Loucy (cell line): ENCODE measurements at regions not wholly inside any gene's neighbourhood (a gene's known extent, or its start where the extent isn't known, plus 50 kb on each side); places are given as distances from the start of the nearest gene placed in this dataset.

Experiments used
- H2AFZ ChIP-seq: fragments of 200-600 bp; sonication (generic); 2 replicates; pipeline ENCODE4 v1.6.0; 2016; ENCODE audit warnings: antibody characterized with exemption, mild to moderate bottlenecking, low read length, moderate library complexity
- H3F3A ChIP-seq: fragments of 200-600 bp; 2 replicates; pipeline ENCODE4 v1.6.0; 2016; ENCODE audit warnings: antibody characterized with exemption, low read depth, mild to moderate bottlenecking
- H3K27me3 ChIP-seq: fragments of 200-600 bp; sonication (generic); 2 replicates; pipeline ENCODE4 v1.6.1; 2014; ENCODE audit warnings: low read length, mild to moderate bottlenecking; ENCODE audit not compliant: insufficient read depth, poor library complexity, severe bottlenecking
- H3K36me3 ChIP-seq: fragments of 200-600 bp; sonication (generic); 2 replicates; pipeline ENCODE4 v1.6.1; 2016; ENCODE audit warnings: low read length; ENCODE audit not compliant: insufficient read depth
- H3K4me1 ChIP-seq: fragments of 200-600 bp; sonication (generic); 2 replicates; pipeline ENCODE4 v1.5.1; 2014; ENCODE audit warnings: low read length, mild to moderate bottlenecking; ENCODE audit not compliant: insufficient read depth, poor library complexity, severe bottlenecking
- H3K4me2 ChIP-seq: fragments of 200-600 bp; sonication (generic); 2 replicates; pipeline ENCODE4 v1.6.0; 2014; ENCODE audit warnings: antibody characterized with exemption, low read length, low read depth, mild to moderate bottlenecking; ENCODE audit not compliant: poor library complexity, severe bottlenecking
- H3K4me3 ChIP-seq: fragments of 200-600 bp; sonication (generic); 2 replicates; pipeline ENCODE4 v1.5.1; 2014; ENCODE audit warnings: low read length, mild to moderate bottlenecking, mixed read lengths; ENCODE audit not compliant: poor library complexity, severe bottlenecking
- H3K79me2 ChIP-seq: fragments of 200-600 bp; sonication (generic); 2 replicates; pipeline ENCODE4 v1.6.1; 2014; ENCODE audit warnings: low read length; ENCODE audit not compliant: insufficient read depth
- H3K9ac ChIP-seq: fragments of 200-600 bp; sonication (generic); 2 replicates; pipeline ENCODE4 v1.6.0; 2014; ENCODE audit warnings: mild to moderate bottlenecking, low read depth, low read length, moderate library complexity; ENCODE audit not compliant: poor library complexity, severe bottlenecking
- H3K9me2 ChIP-seq: fragments of 200-600 bp; sonication (generic); replicated peaks from 2 replicates; pipeline ENCODE4 v1.6.1; 2016; ENCODE audit warnings: low read depth, low read length, mixed read lengths
- H3K9me3 ChIP-seq: fragments of 200-600 bp; sonication (generic); 2 replicates; pipeline ENCODE4 v1.6.1; 2014; ENCODE audit warnings: mild to moderate bottlenecking, antibody characterized with exemption, low read length, low read depth; ENCODE audit not compliant: insufficient read depth
- H4K20me1 ChIP-seq: fragments of 200-600 bp; sonication (generic); 2 replicates; pipeline ENCODE4 v1.6.0; 2014; ENCODE audit warnings: antibody characterized with exemption, low read length, mild to moderate bottlenecking; ENCODE audit not compliant: insufficient read depth, poor library complexity, severe bottlenecking
- CTCF ChIP-seq: fragments of 200-600 bp; sonication (generic); conservative IDR thresholded peaks from 2 replicates; pipeline ENCODE4 v1.5.1; 2014; ENCODE audit warnings: mild to moderate bottlenecking, antibody characterized with exemption, low read length
- EZH2phosphoT487 ChIP-seq: fragments of 200-600 bp; IDR thresholded peaks from 2 replicates; pipeline ENCODE4 v1.6.1; 2018; ENCODE audit warnings: antibody characterized with exemption, mild to moderate bottlenecking, moderate library complexity, borderline replicate concordance

DNA sequence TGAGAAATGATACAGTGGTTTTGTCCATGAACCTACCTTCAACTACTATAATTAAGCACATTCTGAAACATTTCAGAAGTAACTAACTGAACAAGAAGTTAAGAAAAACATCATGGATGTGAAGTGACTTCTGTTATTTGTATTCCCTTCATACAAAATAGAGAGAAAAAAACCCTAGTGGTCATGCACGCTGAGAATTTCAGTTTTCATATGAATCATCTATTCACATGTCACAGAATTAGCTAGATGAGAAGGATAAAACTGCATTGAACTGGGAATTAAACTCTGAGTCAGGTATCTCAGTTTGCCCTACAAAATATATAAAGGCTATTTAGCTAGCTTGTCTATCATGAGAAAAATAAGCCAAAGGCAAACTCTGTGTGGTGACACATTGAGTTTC is 451.8 kb upstream of the FTMT start:
- no peaks in the 10 kb centered on the region for H3K36me3 ChIP-seq
- H4K20me1 ChIP-seq: no peaks in the 10 kb centered on the region
- no peak overlapping the region for H3K9ac ChIP-seq
- H3K27me3 ChIP-seq: no peaks in the 10 kb centered on the region
- no peaks in the 10 kb centered on the region for H3K79me2 ChIP-seq
- no peaks in the 10 kb centered on the region for H3K9me2 ChIP-seq
- H3K4me2 ChIP-seq: no peak overlapping the region
- no peak overlapping the region for H2AFZ ChIP-seq
- H3K4me3 ChIP-seq: no peak overlapping the region
- TF ChIP-seq EZH2phosphoT487 (no peak), CTCF (no peak)
- H3K9me3 ChIP-seq: no peaks in the 10 kb centered on the region
- H3F3A ChIP-seq: no peaks in the 10 kb centered on the region
- no peaks in the 10 kb centered on the region for H3K4me1 ChIP-seq

GRCh38 chr5:121408778-121409177 is 442.9 kb upstream of the FTMT start:
- no peaks in the 10 kb centered on the region for H3F3A ChIP-seq
- no peaks in the 10 kb centered on the region for H3K9me3 ChIP-seq
- H3K36me3 ChIP-seq: no peaks in the 10 kb centered on the region
- no peaks in the 10 kb centered on the region for H3K27me3 ChIP-seq
- no peaks in the 10 kb centered on the region for H4K20me1 ChIP-seq
- no peaks in the 10 kb centered on the region for H3K79me2 ChIP-seq
- TF ChIP-seq CTCF (no peak), EZH2phosphoT487 (no peak)
- H3K4me1 ChIP-seq: no peaks in the 10 kb centered on the region
- H3K4me2 ChIP-seq: no peak overlapping the region
- no peak overlapping the region for H2AFZ ChIP-seq
- no peak overlapping the region for H3K9ac ChIP-seq
- H3K9me2 ChIP-seq: no peaks in the 10 kb centered on the region
- H3K4me3 ChIP-seq: no peak overlapping the region

DNA sequence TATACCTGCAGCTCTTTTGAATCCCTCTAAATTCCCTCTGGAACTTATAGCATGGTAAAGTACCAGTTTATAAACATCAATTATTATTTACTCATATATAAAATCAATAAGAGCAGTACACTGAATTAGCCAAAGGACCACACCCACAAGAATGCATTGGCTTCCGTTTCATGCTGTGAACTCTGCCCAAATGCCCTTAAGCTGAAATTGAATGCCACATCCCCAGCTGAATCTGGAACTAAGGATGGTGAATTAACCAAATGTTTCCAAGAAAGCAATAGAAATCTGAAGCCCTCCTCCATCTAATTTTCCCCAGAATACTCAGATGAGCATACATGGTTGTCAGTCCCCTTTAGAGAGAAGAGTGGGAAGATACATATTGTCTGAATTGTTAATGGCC is 436.4 kb upstream of the FTMT start:
- H3K36me3 ChIP-seq: no peaks in the 10 kb centered on the region
- H3K4me1 ChIP-seq: no peaks in the 10 kb centered on the region
- no peaks in the 10 kb centered on the region for H3K27me3 ChIP-seq
- H3F3A ChIP-seq: no peaks in the 10 kb centered on the region
- H3K79me2 ChIP-seq: no peaks in the 10 kb centered on the region
- H3K4me2 ChIP-seq: no peak overlapping the region
- H2AFZ ChIP-seq: no peak overlapping the region
- no peaks in the 10 kb centered on the region for H3K9me3 ChIP-seq
- no peak overlapping the region for H3K4me3 ChIP-seq
- H3K9ac ChIP-seq: no peak overlapping the region
- no peaks in the 10 kb centered on the region for H3K9me2 ChIP-seq
- no peak for TF ChIP-seq CTCF
- TF ChIP-seq EZH2phosphoT487: no peak
- H4K20me1 ChIP-seq: no peaks in the 10 kb centered on the region
